Loucy (cell line): ENCODE measurements at regions not wholly inside any gene's neighbourhood (a gene's known extent, or its start where the extent isn't known, plus 50 kb on each side); places are given as distances from the start of the nearest gene placed in this dataset.

Source experiments
- CTCF ChIP-seq: fragments of 200-600 bp; sonication (generic); conservative IDR thresholded peaks from 2 replicates; pipeline ENCODE4 v1.5.1; 2014; ENCODE audit warnings: mild to moderate bottlenecking, antibody characterized with exemption, low read length
- EZH2phosphoT487 ChIP-seq: fragments of 200-600 bp; IDR thresholded peaks from 2 replicates; pipeline ENCODE4 v1.6.1; 2018; ENCODE audit warnings: antibody characterized with exemption, mild to moderate bottlenecking, moderate library complexity, borderline replicate concordance

- no peak for TF ChIP-seq CTCF
- TF ChIP-seq EZH2phosphoT487: no peak
Observed at GRCh38 chr22:23424031-23424430, 156.1 kb downstream of the IGLL1 start.
